Upper lobe of right lung (tissue), 1 donor: ENCODE measurements at regions not wholly inside any gene's neighbourhood (a gene's known extent, or its start where the extent isn't known, plus 50 kb on each side); places are given as distances from the start of the nearest gene placed in this dataset.

Source experiments
- ATAC-seq: fragments of 200-7000 bp; cut with Tn5 transposase; one replicate; pipeline ENCODE4 v1.9.1; 2020; ENCODE audit warnings: mild to moderate bottlenecking, moderate library complexity
- DNase-seq: peaks from one replicate; pipeline ENCODE4 v3.0.0-alpha.2; 2020
- H3K27ac ChIP-seq: fragments of 200-600 bp; one replicate; pipeline ENCODE4 v1.8.0; 2022
- H3K27me3 ChIP-seq: fragments of 200-600 bp; one replicate; pipeline ENCODE4 v1.8.0; 2022; ENCODE audit warnings: mild to moderate bottlenecking
- H3K36me3 ChIP-seq: fragments of 200-600 bp; one replicate; pipeline ENCODE4 v1.8.0; 2022
- H3K4me1 ChIP-seq: fragments of 200-600 bp; one replicate; pipeline ENCODE4 v1.8.0; 2022
- H3K4me3 ChIP-seq: fragments of 200-600 bp; one replicate; pipeline ENCODE4 v1.8.0; 2022; ENCODE audit warnings: mild to moderate bottlenecking
- H3K9me3 ChIP-seq: fragments of 200-600 bp; one replicate; pipeline ENCODE4 v1.8.0; 2022
- CTCF ChIP-seq: fragments of 200-600 bp; IDR thresholded peaks from one replicate; pipeline ENCODE4 v1.8.0; 2022; ENCODE audit warnings: antibody characterized with exemption
- intact Hi-C: fragments of 100-400 bp; cut with DNase I; formaldehyde crosslinking; loops from one replicate; pipeline ENCODE4 v1.11.0; 2022
- donor health status: DM: no; HTN: yes; CAD: no; lungs with severe emphysema.

- TF ChIP-seq CTCF = no peak
- Histone ChIP-seq H3K4me1 (no peaks in the 10 kb centered on the region), H3K27me3 (no peaks in the 10 kb centered on the region), H3K9me3 (no peaks in the 10 kb centered on the region), H3K4me3 (no peak overlapping the region), H3K27ac (no peak overlapping the region), H3K36me3 (no peaks in the 10 kb centered on the region)
- ATAC-seq = no peak
- intact Hi-C loops = no loop called here
- no peak for DNase-seq
Observed at GRCh38 chr12:97951717-97952116, 489.1 kb downstream of the RMST start.

GRCh38 chr12:97957109-97957508 lies 494.5 kb downstream of the RMST start:
- ATAC-seq (no peak), DNase-seq (no peak)
- H3K36me3 ChIP-seq = no peaks in the 10 kb centered on the region
- H3K27me3 ChIP-seq = no peaks in the 10 kb centered on the region
- no peak overlapping the region for H3K27ac ChIP-seq
- H3K4me1 ChIP-seq = no peaks in the 10 kb centered on the region
- no peak overlapping the region for H3K4me3 ChIP-seq
- H3K9me3 ChIP-seq = peaks cover 5% of the 10 kb centered on the region
- TF ChIP-seq CTCF = no peak
- intact Hi-C loops = no loop called here

- Histone ChIP-seq H3K4me1 (no peaks in the 10 kb centered on the region), H3K27me3 (no peaks in the 10 kb centered on the region), H3K27ac (no peak overlapping the region), H3K36me3 (no peaks in the 10 kb centered on the region), H3K4me3 (no peak overlapping the region), H3K9me3 (peaks cover 5% of the 10 kb centered on the region)
- no peak for ATAC-seq
- no peak for DNase-seq
- TF ChIP-seq CTCF = no peak
- intact Hi-C loops = no loop called here
Observed at GRCh38 chr12:97960225-97960624, 497.6 kb downstream of the RMST start.

GRCh38 chr12:97960741-97961608 lies 498.4 kb downstream of the RMST start:
- DNase-seq = no peak
- peak; percentile 67 for TF ChIP-seq CTCF
- Histone ChIP-seq H3K27me3 (no peaks in the 10 kb centered on the region), H3K36me3 (no peaks in the 10 kb centered on the region), H3K9me3 (peaks cover 5% of the 10 kb centered on the region), H3K4me3 (no peak overlapping the region), H3K27ac (no peak overlapping the region), H3K4me1 (no peaks in the 10 kb centered on the region)
- intact Hi-C loops = no loop called here
- peak; percentile 85 for ATAC-seq

- intact Hi-C loops = no loop called here
- no peaks in the 10 kb centered on the region for H3K4me1 ChIP-seq
- H3K27me3 ChIP-seq = no peaks in the 10 kb centered on the region
- no peak for DNase-seq
- no peak for TF ChIP-seq CTCF
- H3K9me3 ChIP-seq = no peaks in the 10 kb centered on the region
- H3K36me3 ChIP-seq = no peaks in the 10 kb centered on the region
- H3K27ac ChIP-seq = no peak overlapping the region
- no peak overlapping the region for H3K4me3 ChIP-seq
- peak; percentile 21 for ATAC-seq
Observed at GRCh38 chr12:97967831-97968230, 505.2 kb downstream of the RMST start.
